ENCODE measurements at regions not wholly inside any gene's neighbourhood (a gene's known extent, or its start where the extent isn't known, plus 50 kb on each side); places are given as distances from the start of the nearest gene placed in this dataset.

DNA sequence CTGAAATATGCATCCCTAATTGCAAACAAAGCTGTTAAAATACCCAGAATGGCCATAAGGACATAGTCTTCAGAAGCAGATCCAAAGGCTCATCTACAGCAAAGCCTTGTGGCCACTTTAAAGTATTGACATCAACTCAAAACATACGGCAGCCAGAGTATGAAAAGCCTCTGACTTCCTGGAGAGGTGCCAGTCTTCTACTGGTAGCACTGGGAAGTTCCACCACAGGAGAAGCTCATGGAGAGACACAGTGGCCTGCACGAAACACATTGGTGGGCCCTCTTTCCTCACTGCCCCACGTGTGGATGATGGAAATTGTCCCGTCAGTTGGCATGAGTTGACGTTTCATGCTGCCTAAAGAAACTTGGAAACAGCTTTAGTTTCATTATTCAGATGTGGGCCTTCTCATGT is 202.6 kb upstream of the HEY2 start:
- Histone ChIP-seq H3K4me2 (ENCODE audit: low read depth, low read length, poor library complexity, severe bottlenecking) (no peak overlapping the region), H3K9me3 (ENCODE audit: insufficient read depth, low read depth, low read length) (no peaks in the 10 kb centered on the region), H3K4me1 (ENCODE audit: insufficient read depth, low read length, poor library complexity, severe bottlenecking) (no peaks in the 10 kb centered on the region), H3K36me3 (ENCODE audit: insufficient read depth, low read length) (no peaks in the 10 kb centered on the region), H4K20me1 (ENCODE audit: insufficient read depth, low read length, poor library complexity, severe bottlenecking) (no peaks in the 10 kb centered on the region), H2AFZ (ENCODE audit: low read length) (no peak overlapping the region), H3K27me3 (ENCODE audit: insufficient read depth, low read length, poor library complexity, severe bottlenecking) (no peaks in the 10 kb centered on the region), H3F3A (ENCODE audit: low read depth) (no peaks in the 10 kb centered on the region), H3K4me3 (ENCODE audit: low read length, poor library complexity, severe bottlenecking) (no peak overlapping the region), H3K9me2 (replicated peaks; ENCODE audit: low read depth, low read length) (no peaks in the 10 kb centered on the region), H3K79me2 (ENCODE audit: insufficient read depth, low read length) (no peaks in the 10 kb centered on the region), H3K9ac (ENCODE audit: low read depth, low read length, poor library complexity, severe bottlenecking) (no peak overlapping the region)
- TF ChIP-seq, protein P1, sequence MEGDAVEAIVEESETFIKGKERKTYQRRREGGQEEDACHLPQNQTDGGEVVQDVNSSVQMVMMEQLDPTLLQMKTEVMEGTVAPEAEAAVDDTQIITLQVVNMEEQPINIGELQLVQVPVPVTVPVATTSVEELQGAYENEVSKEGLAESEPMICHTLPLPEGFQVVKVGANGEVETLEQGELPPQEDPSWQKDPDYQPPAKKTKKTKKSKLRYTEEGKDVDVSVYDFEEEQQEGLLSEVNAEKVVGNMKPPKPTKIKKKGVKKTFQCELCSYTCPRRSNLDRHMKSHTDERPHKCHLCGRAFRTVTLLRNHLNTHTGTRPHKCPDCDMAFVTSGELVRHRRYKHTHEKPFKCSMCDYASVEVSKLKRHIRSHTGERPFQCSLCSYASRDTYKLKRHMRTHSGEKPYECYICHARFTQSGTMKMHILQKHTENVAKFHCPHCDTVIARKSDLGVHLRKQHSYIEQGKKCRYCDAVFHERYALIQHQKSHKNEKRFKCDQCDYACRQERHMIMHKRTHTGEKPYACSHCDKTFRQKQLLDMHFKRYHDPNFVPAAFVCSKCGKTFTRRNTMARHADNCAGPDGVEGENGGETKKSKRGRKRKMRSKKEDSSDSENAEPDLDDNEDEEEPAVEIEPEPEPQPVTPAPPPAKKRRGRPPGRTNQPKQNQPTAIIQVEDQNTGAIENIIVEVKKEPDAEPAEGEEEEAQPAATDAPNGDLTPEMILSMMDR (conservative IDR thresholded peaks at IDR 0.05; ENCODE audit: low read length), result no peak
- TF ChIP-seq EZH2phosphoT487 (IDR thresholded peaks at IDR 0.05; ENCODE audit: borderline replicate concordance), result no peak

DNA sequence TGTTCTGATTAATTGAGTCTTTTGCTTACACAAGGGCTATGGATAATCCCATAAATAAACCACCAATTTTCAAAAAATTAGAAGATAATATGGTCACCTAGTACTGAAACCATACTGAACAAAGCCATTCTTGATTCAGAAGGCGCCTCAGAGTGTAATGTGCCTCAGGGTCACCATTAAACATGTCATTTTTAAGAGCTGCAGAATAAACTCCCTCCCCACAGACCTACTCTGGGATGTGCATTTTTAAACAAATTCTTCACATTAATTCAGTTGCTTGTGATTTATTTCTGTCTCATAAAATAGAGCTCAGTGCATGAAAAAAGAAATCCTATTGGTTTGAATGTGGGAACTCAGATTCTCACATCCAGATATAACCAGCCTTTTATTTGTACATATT is 202.1 kb upstream of the HEY2 start:
- Histone ChIP-seq H3K27me3 (ENCODE audit: insufficient read depth, low read length, poor library complexity, severe bottlenecking) (no peaks in the 10 kb centered on the region), H3K36me3 (ENCODE audit: insufficient read depth, low read length) (no peaks in the 10 kb centered on the region), H3K4me3 (ENCODE audit: low read length, poor library complexity, severe bottlenecking) (no peak overlapping the region), H4K20me1 (ENCODE audit: insufficient read depth, low read length, poor library complexity, severe bottlenecking) (no peaks in the 10 kb centered on the region), H3K9me2 (replicated peaks; ENCODE audit: low read depth, low read length) (no peaks in the 10 kb centered on the region), H3K4me2 (ENCODE audit: low read depth, low read length, poor library complexity, severe bottlenecking) (no peak overlapping the region), H3F3A (ENCODE audit: low read depth) (no peaks in the 10 kb centered on the region), H2AFZ (ENCODE audit: low read length) (no peak overlapping the region), H3K79me2 (ENCODE audit: insufficient read depth, low read length) (no peaks in the 10 kb centered on the region), H3K9ac (ENCODE audit: low read depth, low read length, poor library complexity, severe bottlenecking) (no peak overlapping the region), H3K9me3 (ENCODE audit: insufficient read depth, low read depth, low read length) (no peaks in the 10 kb centered on the region), H3K4me1 (ENCODE audit: insufficient read depth, low read length, poor library complexity, severe bottlenecking) (no peaks in the 10 kb centered on the region)
- TF ChIP-seq, protein P1 (conservative IDR thresholded peaks at IDR 0.05; ENCODE audit: low read length), result no peak
- no peak for TF ChIP-seq EZH2phosphoT487 (IDR thresholded peaks at IDR 0.05; ENCODE audit: borderline replicate concordance)

DNA sequence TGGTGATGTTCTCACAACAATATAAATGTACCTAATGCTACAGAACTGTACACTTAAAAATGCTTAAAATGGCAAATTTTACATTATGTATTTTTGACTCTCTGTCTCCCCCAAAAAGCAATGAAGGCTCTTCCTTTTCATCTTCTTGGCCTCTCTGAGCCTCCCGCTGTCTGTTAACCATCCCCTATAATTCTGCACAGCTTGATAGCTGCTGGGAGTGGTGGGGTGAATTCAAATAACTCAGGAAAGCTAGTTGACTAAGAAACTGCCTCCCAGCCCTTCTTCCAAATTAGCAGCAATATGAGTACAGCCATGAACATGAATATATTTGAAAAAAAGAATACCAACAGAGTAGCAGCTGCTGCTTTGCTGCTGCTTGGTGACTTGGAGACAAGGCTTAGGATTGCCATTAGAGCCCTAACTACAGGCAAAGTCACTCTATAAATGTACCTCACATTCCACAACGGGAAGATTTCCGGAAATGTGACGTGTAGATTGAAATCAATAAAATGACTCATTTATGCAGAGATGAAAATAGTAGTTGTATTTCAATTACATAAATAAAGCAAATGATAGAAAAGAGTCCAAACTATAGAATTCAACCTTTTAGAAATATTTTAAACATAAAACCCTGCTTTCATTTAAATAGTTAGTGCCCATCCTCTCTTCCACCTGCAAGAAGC is 200.1 kb upstream of the HEY2 start:
- Histone ChIP-seq H3K36me3 (ENCODE audit: insufficient read depth, low read length) (no peaks in the 10 kb centered on the region), H3K4me3 (ENCODE audit: low read length, poor library complexity, severe bottlenecking) (no peak overlapping the region), H3K4me1 (ENCODE audit: insufficient read depth, low read length, poor library complexity, severe bottlenecking) (no peaks in the 10 kb centered on the region), H3K9ac (ENCODE audit: low read depth, low read length, poor library complexity, severe bottlenecking) (no peak overlapping the region), H3K9me3 (ENCODE audit: insufficient read depth, low read depth, low read length) (no peaks in the 10 kb centered on the region), H2AFZ (ENCODE audit: low read length) (no peak overlapping the region), H3K27me3 (ENCODE audit: insufficient read depth, low read length, poor library complexity, severe bottlenecking) (no peaks in the 10 kb centered on the region), H4K20me1 (ENCODE audit: insufficient read depth, low read length, poor library complexity, severe bottlenecking) (no peaks in the 10 kb centered on the region), H3K4me2 (ENCODE audit: low read depth, low read length, poor library complexity, severe bottlenecking) (no peak overlapping the region), H3K79me2 (ENCODE audit: insufficient read depth, low read length) (no peaks in the 10 kb centered on the region), H3K9me2 (replicated peaks; ENCODE audit: low read depth, low read length) (no peaks in the 10 kb centered on the region), H3F3A (ENCODE audit: low read depth) (no peaks in the 10 kb centered on the region)
- TF ChIP-seq, protein P1 (conservative IDR thresholded peaks at IDR 0.05; ENCODE audit: low read length), result no peak
- TF ChIP-seq EZH2phosphoT487 (IDR thresholded peaks at IDR 0.05; ENCODE audit: borderline replicate concordance), result no peak

Data from Loucy (cell line).